ENCODE measurements at regions not wholly inside any gene's neighbourhood (a gene's known extent, or its start where the extent isn't known, plus 50 kb on each side); places are given as distances from the start of the nearest gene placed in this dataset.

DNA sequence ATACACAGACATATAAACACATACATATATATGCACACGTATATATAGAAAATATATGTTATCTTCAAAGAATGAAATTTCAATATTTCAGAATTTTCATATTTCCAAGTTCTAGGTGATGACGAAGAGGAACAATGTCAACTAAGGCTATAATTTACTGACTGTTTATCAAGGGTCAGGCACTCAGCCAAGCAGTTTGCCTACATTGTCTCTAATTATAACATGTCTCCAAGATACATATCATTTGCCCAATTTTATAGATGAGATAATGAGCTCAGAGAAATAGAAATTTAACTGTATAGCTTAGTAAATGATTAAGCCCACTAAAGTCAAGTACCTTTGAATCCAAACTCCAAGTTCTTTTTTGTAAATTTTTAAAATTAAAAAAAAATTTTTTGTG is 99.9 kb upstream of the PLSCR4 start:
- no peak for TF ChIP-seq POLR2A (IDR thresholded peaks at IDR 0.05; ENCODE audit: borderline replicate concordance, extremely low read depth, insufficient read depth, insufficient read length)
- TF ChIP-seq ZFX (IDR thresholded peaks at IDR 0.05) = no peak

Data from HCT116 (cell line).